Vagina (tissue), 2 donors: ENCODE measurements at regions not wholly inside any gene's neighbourhood (a gene's known extent, or its start where the extent isn't known, plus 50 kb on each side); places are given as distances from the start of the nearest gene placed in this dataset.

Experiments
- DNase-seq, 2 donors: peaks; one replicate each; pipeline ENCODE4 v3.0.0-alpha.2; 2017; ENCODE audit errors: extremely low spot score in 2 of 2
- H3K27ac ChIP-seq: fragments of 200-600 bp; sonication (generic); one replicate; pipeline ENCODE4 v1.5.1; 2019
- H3K27me3 ChIP-seq: fragments of 200-600 bp; sonication (generic); one replicate; pipeline ENCODE4 v1.5.1; 2019
- H3K36me3 ChIP-seq, 2 donors: fragments of 200-600 bp; sonication (generic); one replicate each; pipeline ENCODE4 v1.5.1; 2017 to 2019
- H3K4me1 ChIP-seq: fragments of 200-600 bp; sonication (generic); one replicate; pipeline ENCODE4 v1.5.1; 2019
- H3K4me3 ChIP-seq, 2 donors: fragments of 200-600 bp; sonication (generic); 1 replicate in 1 of 2; 2 replicates in 1 of 2; pipeline ENCODE4 v1.5.1; 2016 to 2019
- H3K9me3 ChIP-seq: fragments of 200-600 bp; sonication (generic); one replicate; pipeline ENCODE4 v1.5.1; 2019
- CTCF ChIP-seq, 3 experiments: fragments of 450-650 bp in 2 of 3; fragments of 200-600 bp in 1 of 3; sonication (generic) in 1 of 3; IDR thresholded peaks; one replicate each; pipeline ENCODE4 v1.5.1; 2017 to 2019; ENCODE audit warnings: antibody characterized with exemption in 3 of 3, mild to moderate bottlenecking in 2 of 3, moderate library complexity in 2 of 3
- POLR2A ChIP-seq, 2 donors: fragments of 450-650 bp; IDR thresholded peaks; one replicate each; pipeline ENCODE4 v1.6.1; 2017; ENCODE audit warnings: antibody characterized with exemption in 2 of 2, mild to moderate bottlenecking in 2 of 2, moderate library complexity in 2 of 2
- POLR2AphosphoS5 ChIP-seq, 2 donors: sonication (generic); formaldehyde crosslinking; IDR thresholded peaks; one replicate each; pipeline ENCODE4 v1.9.0; 2017; ENCODE audit warnings: antibody characterized with exemption in 2 of 2, mild to moderate bottlenecking in 2 of 2, low read depth in 1 of 2; ENCODE audit not compliant: insufficient read depth in 1 of 2
- intact Hi-C: fragments of 100-400 bp; cut with DNase I; formaldehyde crosslinking; loops from one replicate; pipeline ENCODE4 v1.15.1; 2023

GRCh38 chr11:29682856-29683255 lies 334.0 kb downstream of the KCNA4 start:
- intact Hi-C loops = no loop called here

GRCh38 chr11:29679996-29680395 lies 336.8 kb downstream of the KCNA4 start:
- H3K27me3 ChIP-seq = no peaks in the 10 kb centered on the region
- TF ChIP-seq POLR2A (IDR thresholded peaks at IDR 0.05) (no peak), CTCF (IDR thresholded peaks at IDR 0.05) (no peak), POLR2AphosphoS5 (IDR thresholded peaks at IDR 0.05; ENCODE audit: insufficient read depth in 1 of 2, low read depth in 1 of 2) (no peak)
- intact Hi-C loops = no loop called here

More at GRCh38 chr11:29682856-29683255, 334.0 kb downstream of the KCNA4 start:
- Histone ChIP-seq H3K27me3 (no peaks in the 10 kb centered on the region), H3K27ac (no peak overlapping the region), H3K9me3 (no peaks in the 10 kb centered on the region), H3K4me3 (no peak overlapping the region), H3K36me3 (no peaks in the 10 kb centered on the region), H3K4me1 (no peaks in the 10 kb centered on the region)
- DNase-seq = no peak
- TF ChIP-seq POLR2AphosphoS5 (IDR thresholded peaks at IDR 0.05; ENCODE audit: insufficient read depth in 1 of 2, low read depth in 1 of 2) (no peak), CTCF (IDR thresholded peaks at IDR 0.05) (no peak), POLR2A (IDR thresholded peaks at IDR 0.05) (no peak)

DNA sequence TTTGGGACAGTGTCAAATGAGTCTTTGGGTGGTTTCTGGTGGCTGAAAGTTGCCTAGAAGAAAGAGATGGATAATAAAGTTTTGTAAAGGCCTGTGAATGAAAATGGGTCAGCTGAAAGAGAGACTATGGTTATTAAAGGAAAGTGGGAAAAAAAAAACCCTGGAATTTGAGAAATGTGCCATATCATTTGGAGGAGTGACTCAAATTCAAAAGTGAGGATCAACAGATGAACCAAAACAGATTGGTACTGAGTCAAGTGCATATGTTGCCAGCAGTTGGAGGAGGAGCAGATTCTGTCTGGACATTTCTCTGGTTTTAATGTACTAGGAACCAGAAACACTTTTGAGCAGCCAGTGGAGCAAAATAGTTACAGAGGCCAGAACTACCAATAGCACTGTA lies 339.8 kb downstream of the KCNA4 start:
- DNase-seq = no peak
- TF ChIP-seq POLR2AphosphoS5 (IDR thresholded peaks at IDR 0.05; ENCODE audit: insufficient read depth in 1 of 2, low read depth in 1 of 2) = no peak
- TF ChIP-seq CTCF (IDR thresholded peaks at IDR 0.05) = no peak
- no peak for TF ChIP-seq POLR2A (IDR thresholded peaks at IDR 0.05)
- intact Hi-C loops = no loop called here

More at GRCh38 chr11:29679996-29680395, 336.8 kb downstream of the KCNA4 start:
- no peaks in the 10 kb centered on the region for H3K4me1 ChIP-seq
- DNase-seq = no peak
- H3K9me3 ChIP-seq = no peaks in the 10 kb centered on the region
- H3K27ac ChIP-seq = no peak overlapping the region
- no peak overlapping the region for H3K4me3 ChIP-seq
- H3K36me3 ChIP-seq = no peaks in the 10 kb centered on the region

DNA sequence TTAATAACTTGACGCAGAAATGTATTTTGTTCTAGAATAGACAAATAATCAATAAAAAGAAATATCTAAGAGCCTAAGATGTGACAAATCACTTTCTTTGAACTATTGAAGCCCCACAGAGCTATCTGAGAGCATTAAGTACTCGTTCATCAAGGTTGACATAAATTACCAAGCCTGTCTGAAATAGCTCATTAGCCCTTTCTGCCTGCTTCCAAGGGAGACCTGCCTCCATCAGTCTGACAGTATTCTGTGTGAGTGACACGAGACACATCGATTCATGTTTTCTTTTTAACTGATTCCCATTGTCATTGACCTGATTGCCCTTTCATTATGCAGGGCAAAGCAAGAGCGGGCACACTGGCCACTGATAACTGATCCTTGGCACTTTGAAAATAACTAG lies 347.5 kb downstream of the KCNA4 start:
- intact Hi-C loops = no loop called here

More for the DNA sequence above, 339.8 kb downstream of the KCNA4 start:
- H3K4me3 ChIP-seq = no peak overlapping the region
- no peak overlapping the region for H3K27ac ChIP-seq
- H3K9me3 ChIP-seq = no peaks in the 10 kb centered on the region
- H3K27me3 ChIP-seq = no peaks in the 10 kb centered on the region
- no peaks in the 10 kb centered on the region for H3K4me1 ChIP-seq
- no peaks in the 10 kb centered on the region for H3K36me3 ChIP-seq

More for the DNA sequence above, 347.5 kb downstream of the KCNA4 start:
- no peak overlapping the region for H3K27ac ChIP-seq
- no peaks in the 10 kb centered on the region for H3K4me1 ChIP-seq
- H3K27me3 ChIP-seq = no peaks in the 10 kb centered on the region
- no peak for DNase-seq
- H3K36me3 ChIP-seq = no peaks in the 10 kb centered on the region
- no peak overlapping the region for H3K4me3 ChIP-seq
- TF ChIP-seq POLR2AphosphoS5 (IDR thresholded peaks at IDR 0.05; ENCODE audit: insufficient read depth in 1 of 2, low read depth in 1 of 2) (no peak), POLR2A (IDR thresholded peaks at IDR 0.05) (no peak), CTCF (IDR thresholded peaks at IDR 0.05) (no peak)
- H3K9me3 ChIP-seq = no peaks in the 10 kb centered on the region
